ENCODE measurements at regions not wholly inside any gene's neighbourhood (a gene's known extent, or its start where the extent isn't known, plus 50 kb on each side); places are given as distances from the start of the nearest gene placed in this dataset.

DNA sequence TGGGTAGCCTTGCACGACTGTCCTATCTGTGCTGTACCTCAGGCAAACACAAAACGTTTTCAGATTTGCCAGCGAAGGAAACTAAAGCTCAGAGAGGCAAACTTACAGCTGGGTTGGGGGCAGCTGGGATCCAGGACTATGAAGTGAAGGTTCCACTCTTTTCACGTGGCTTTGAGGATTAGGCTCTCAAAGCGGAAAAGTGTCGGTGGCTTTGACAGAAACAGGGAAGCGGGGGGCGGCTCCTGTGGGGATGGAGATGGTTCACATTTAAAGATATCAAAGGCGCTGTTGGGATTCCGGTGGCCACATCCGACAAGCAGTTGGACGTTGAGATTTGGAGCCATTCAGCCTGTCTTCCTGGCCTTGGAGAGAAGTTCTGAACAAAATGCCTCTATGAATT lies 958.3 kb upstream of the ZNF722 start:
- no peak overlapping the region for H3K27ac ChIP-seq
- H3K4me3 ChIP-seq (replicated peaks in 1 of 3) = no peak overlapping the region
- intact Hi-C loops (cut with DNase I) = no loop called here
- 78% methylated on average over 12 of the region's 12 CpGs for WGBS, 2 donors
- H3K9me3 ChIP-seq = no peaks in the 10 kb centered on the region
- H3K27me3 ChIP-seq = no peaks in the 10 kb centered on the region
- H3K4me1 ChIP-seq = no peaks in the 10 kb centered on the region
- H3K36me3 ChIP-seq = no peaks in the 10 kb centered on the region
- TF ChIP-seq POLR2A (IDR thresholded peaks at IDR 0.05) = no peak
- no peak for TF ChIP-seq CTCF (IDR thresholded peaks at IDR 0.05)
- DNase-seq = no peak

- H3K4me1 ChIP-seq = no peaks in the 10 kb centered on the region
- WGBS, 2 donors = 76 to 88% methylated on average over 6 to 9 of the region's 12 CpGs
- H3K4me3 ChIP-seq (replicated peaks in 1 of 3) = no peak overlapping the region
- no peaks in the 10 kb centered on the region for H3K36me3 ChIP-seq
- intact Hi-C loops (cut with DNase I) = no loop called here
- no peak overlapping the region for H3K27ac ChIP-seq
- no peak for DNase-seq
- H3K9me3 ChIP-seq = no peaks in the 10 kb centered on the region
- H3K27me3 ChIP-seq = no peaks in the 10 kb centered on the region
- TF ChIP-seq POLR2A (IDR thresholded peaks at IDR 0.05) (no peak), CTCF (IDR thresholded peaks at IDR 0.05) (no peak)
These were observed 957.6 kb upstream of the ZNF722 start for GRCh38 chr7:63040966-63041610.

- intact Hi-C loops (cut with DNase I) = no loop called here
- Histone ChIP-seq H3K4me3 (replicated peaks in 1 of 3) (no peak overlapping the region), H3K36me3 (no peaks in the 10 kb centered on the region), H3K27me3 (no peaks in the 10 kb centered on the region), H3K4me1 (no peaks in the 10 kb centered on the region), H3K9me3 (no peaks in the 10 kb centered on the region), H3K27ac (no peak overlapping the region)
- TF ChIP-seq CTCF (IDR thresholded peaks at IDR 0.05) = no peak
- DNase-seq = no peak
- 90 to 96% methylated on average over 3 of the region's 3 CpGs for WGBS, 2 donors
These were observed 956.9 kb upstream of the ZNF722 start for GRCh38 chr7:63041786-63042185.

DNA sequence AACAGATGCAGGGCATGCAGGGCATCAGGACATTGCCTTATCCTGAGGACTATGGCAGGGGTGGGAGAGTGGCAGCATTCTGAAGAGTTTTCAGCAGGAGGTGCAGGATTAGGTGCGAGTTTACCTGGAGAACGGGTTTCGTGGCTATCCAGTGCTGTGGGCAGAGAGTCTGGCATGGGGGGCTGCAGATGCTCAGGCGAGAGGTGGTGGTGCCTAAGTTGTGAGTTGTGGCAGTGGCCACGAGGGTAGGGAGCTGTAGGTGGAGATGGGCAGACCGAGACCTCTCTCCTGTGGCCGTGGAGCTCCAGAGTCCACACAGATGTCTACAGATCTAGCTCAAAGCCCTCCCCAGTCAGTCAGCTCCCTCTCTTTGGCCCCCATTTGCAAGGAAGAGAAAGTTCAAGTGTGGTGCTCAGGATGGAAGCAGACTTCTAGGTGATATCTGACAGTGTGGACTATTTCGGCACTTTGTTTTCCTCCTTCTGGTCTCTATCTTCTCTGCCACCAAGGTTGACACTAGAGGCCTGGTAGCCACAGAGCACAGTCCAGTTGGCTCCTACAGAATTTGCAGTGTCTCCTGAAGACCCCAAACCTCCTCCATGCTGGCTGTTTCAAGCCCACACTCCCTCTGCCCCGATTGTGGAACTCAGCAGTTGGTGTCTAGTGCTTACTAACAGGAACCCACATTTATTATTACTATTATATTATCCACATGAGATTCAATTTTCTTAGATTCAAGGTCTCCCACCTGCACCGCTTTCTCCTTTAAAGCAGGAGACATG lies 955.7 kb upstream of the ZNF722 start:
- H3K4me1 ChIP-seq = no peaks in the 10 kb centered on the region
- H3K36me3 ChIP-seq = no peaks in the 10 kb centered on the region
- no peak overlapping the region for H3K27ac ChIP-seq
- H3K27me3 ChIP-seq = no peaks in the 10 kb centered on the region
- H3K9me3 ChIP-seq = no peaks in the 10 kb centered on the region
- DNase-seq = no peak
- intact Hi-C loops (cut with DNase I) = no loop called here
- 67 to 70% methylated on average over 10 of the region's 10 CpGs for WGBS, 2 donors
- H3K4me3 ChIP-seq (replicated peaks in 1 of 3) = no peak overlapping the region
- TF ChIP-seq POLR2A (IDR thresholded peaks at IDR 0.05) (no peak), CTCF (IDR thresholded peaks at IDR 0.05) (no peak)
